AG04449 (cell line): ENCODE measurements at regions not wholly inside any gene's neighbourhood (a gene's known extent, or its start where the extent isn't known, plus 50 kb on each side); places are given as distances from the start of the nearest gene placed in this dataset.

Source experiments
- CTCF ChIA-PET: fragments of 350-600 bp; formaldehyde crosslinking; extraction: SDS; loops from one replicate; lab custom pipeline; 2021; ENCODE audit warnings: antibody characterized with exemption; lab: Yijun Ruan, JAX
- POLR2A ChIA-PET: fragments of 400-600, 350-600 bp; formaldehyde crosslinking; extraction: SDS; loops from one replicate; lab custom pipeline; 2020; ENCODE audit warnings: antibody characterized with exemption, inconsistent platforms; lab: Yijun Ruan, JAX
- DNase-seq: peaks from one replicate; pipeline ENCODE4 v3.0.0-alpha.2; 2010; ENCODE audit warnings: low read depth, low spot score
- H3K4me3 ChIP-seq: 2 replicates; pipeline ENCODE4 v1.5.1; 2011; ENCODE audit warnings: low read depth, mild to moderate bottlenecking, control low read depth, low read length
- CTCF ChIP-seq: IDR thresholded peaks from one replicate; pipeline ENCODE4 v1.5.1; 2011; ENCODE audit warnings: mild to moderate bottlenecking, moderate library complexity, low read length, control low read depth, inconsistent platforms; ENCODE audit not compliant: insufficient read depth; ENCODE audit errors: missing control alignments

DNA sequence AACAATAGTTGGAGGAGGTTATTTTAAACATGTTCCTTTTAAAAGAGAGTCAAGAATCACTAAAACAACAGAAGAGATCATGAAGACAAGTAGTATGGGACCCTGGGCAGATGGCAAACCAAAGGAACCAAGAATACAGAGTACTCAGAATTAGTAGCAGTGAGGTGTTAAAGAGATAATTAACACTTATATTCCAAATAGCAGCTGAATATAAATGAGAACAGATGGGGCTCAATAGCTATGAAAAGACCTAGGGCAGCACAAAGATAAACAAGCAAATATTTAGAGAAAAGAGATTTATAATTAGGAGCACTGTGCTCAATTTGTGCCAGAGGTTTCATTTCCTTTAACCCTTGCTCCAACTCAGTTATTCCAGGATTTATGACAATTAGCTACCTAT lies 159.1 kb downstream of the FAM114A2 start:
- no peak for DNase-seq
- ChIA-PET POLR2A (no interaction called here), CTCF (interaction anchor here (1.2 to 1.3 kb wide), 2 partner anchors 9 to 12 kb away, joined by 3 read pairs; no protein-coding TSS in a partner anchor)
- no peak overlapping the region for H3K4me3 ChIP-seq
- TF ChIP-seq CTCF: no peak

GRCh38 chr5:153866176-153866575 lies 172.5 kb downstream of the FAM114A2 start:
- DNase-seq: no peak
- H3K4me3 ChIP-seq: no peak overlapping the region
- no peak for TF ChIP-seq CTCF
- ChIA-PET CTCF (no interaction called here), POLR2A (no interaction called here)

DNA sequence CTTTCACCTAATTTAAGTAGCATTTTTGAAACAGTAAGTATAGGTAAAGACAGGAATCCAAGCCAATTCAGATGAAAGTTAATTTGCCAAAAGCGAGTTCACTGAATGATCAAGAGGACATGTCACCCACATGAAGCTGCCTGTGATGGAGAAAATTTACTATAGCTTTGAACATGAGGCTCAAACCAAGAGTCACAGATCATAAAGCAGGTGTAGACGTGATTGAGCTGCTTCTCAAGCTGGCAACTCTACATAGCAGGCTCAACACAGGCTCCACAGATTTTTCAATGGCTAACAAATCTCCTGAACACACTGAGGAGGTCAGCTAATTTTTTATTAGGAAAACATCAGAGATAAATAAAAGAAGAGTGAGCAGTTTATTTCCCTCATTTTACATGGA lies 173.7 kb downstream of the FAM114A2 start:
- CTCF ChIA-PET: no interaction called here
- no peak for DNase-seq
- no peak for TF ChIP-seq CTCF

GRCh38 chr5:153863951-153864350 lies 174.8 kb downstream of the FAM114A2 start:
- no peak for DNase-seq
- H3K4me3 ChIP-seq: no peak overlapping the region
- no peak for TF ChIP-seq CTCF
- CTCF ChIA-PET: interaction anchor here (0.9 kb wide), 1 partner anchor 786 kb away, joined by 3 read pairs; no protein-coding TSS in a partner anchor
- POLR2A ChIA-PET: no interaction called here

More for the DNA sequence above, 173.7 kb downstream of the FAM114A2 start:
- POLR2A ChIA-PET: no interaction called here
- H3K4me3 ChIP-seq: no peak overlapping the region
